ENCODE measurements at regions not wholly inside any gene's neighbourhood (a gene's known extent, or its start where the extent isn't known, plus 50 kb on each side); places are given as distances from the start of the nearest gene placed in this dataset.

- TF ChIP-seq CTCF (IDR thresholded peaks at IDR 0.05): no peak
- TF ChIP-seq POLR2A (IDR thresholded peaks at IDR 0.05): no peak
These were observed 69.2 kb upstream of the ADGRA1 start for GRCh38 chr10:133018491-133018890.

Measured in body of pancreas (tissue), 4 donors.